Liver (tissue), 8 donors: ENCODE measurements at regions not wholly inside any gene's neighbourhood (a gene's known extent, or its start where the extent isn't known, plus 50 kb on each side); places are given as distances from the start of the nearest gene placed in this dataset.

Experiments
- DNase-seq: peaks from one replicate; pipeline ENCODE4 v3.0.0-alpha.2; 2017; ENCODE audit warnings: low spot score
- H3K27ac ChIP-seq, 2 donors: one replicate each; pipeline ENCODE4 v1.7.0; 2013; ENCODE audit warnings: inconsistent platforms in 2 of 2, low read length in 2 of 2, control low read depth in 1 of 2, low read depth in 1 of 2, mild to moderate bottlenecking in 1 of 2
- H3K27me3 ChIP-seq, 4 donors: one replicate each; pipeline versions ENCODE4 v1.6.1 to v1.7.0; 2013; ENCODE audit warnings: low read length in 3 of 4, inconsistent platforms in 1 of 4, mild to moderate bottlenecking in 1 of 4, moderate library complexity in 1 of 4; ENCODE audit not compliant: control insufficient read depth in 4 of 4, insufficient read depth in 4 of 4
- H3K36me3 ChIP-seq, 4 donors: one replicate each; pipeline versions ENCODE4 v1.6.1 to v1.7.0; 2013; ENCODE audit warnings: low read length in 3 of 4, mild to moderate bottlenecking in 3 of 4, low read depth in 1 of 4, moderate library complexity in 1 of 4; ENCODE audit not compliant: control insufficient read depth in 4 of 4, insufficient read depth in 3 of 4
- H3K4me1 ChIP-seq, 4 donors: one replicate each; pipeline versions ENCODE4 v1.6.1 to v1.7.0; 2013; ENCODE audit warnings: low read length in 3 of 4, mild to moderate bottlenecking in 3 of 4, moderate library complexity in 1 of 4; ENCODE audit not compliant: control insufficient read depth in 4 of 4, insufficient read depth in 4 of 4
- H3K4me3 ChIP-seq, 3 donors: one replicate each; pipeline versions ENCODE4 v1.6.1 to v1.7.0; 2013; ENCODE audit warnings: low read length in 3 of 3, control low read depth in 1 of 3, low read depth in 1 of 3, mild to moderate bottlenecking in 1 of 3
- H3K9ac ChIP-seq, 2 donors: one replicate each; pipeline ENCODE4 v1.7.0; 2013; ENCODE audit warnings: low read length in 2 of 2, mild to moderate bottlenecking in 2 of 2, moderate library complexity in 2 of 2, control low read depth in 1 of 2, low read depth in 1 of 2
- H3K9me3 ChIP-seq, 4 donors: one replicate each; pipeline versions ENCODE4 v1.6.1 to v1.7.0; 2013; ENCODE audit warnings: low read length in 3 of 4; ENCODE audit not compliant: control insufficient read depth in 4 of 4
- EGR1 ChIP-seq, 2 donors: IDR thresholded peaks; 2 replicates each; pipeline ENCODE4 v1.6.1; 2016 to 2018; ENCODE audit warnings: antibody characterized with exemption in 2 of 2, low read depth in 2 of 2
- FOXA1 ChIP-seq: IDR thresholded peaks from 2 replicates; pipeline ENCODE4 v1.6.1; 2016; ENCODE audit warnings: antibody characterized with exemption
- FOXA2 ChIP-seq: IDR thresholded peaks from 2 replicates; pipeline ENCODE4 v1.6.1; 2016; ENCODE audit warnings: antibody characterized with exemption
- GABPA ChIP-seq, 2 donors: IDR thresholded peaks in 1 of 2; conservative IDR thresholded peaks in 1 of 2; 2 replicates each; pipeline ENCODE4 v1.6.1; 2016; ENCODE audit warnings: antibody characterized with exemption in 2 of 2, mild to moderate bottlenecking in 1 of 2, moderate library complexity in 1 of 2
- HNF4A ChIP-seq, 2 donors: conservative IDR thresholded peaks; 2 replicates each; pipeline ENCODE4 v1.6.1; 2016; ENCODE audit warnings: antibody characterized with exemption in 2 of 2, mild to moderate bottlenecking in 2 of 2
- HNF4G ChIP-seq: IDR thresholded peaks from 2 replicates; pipeline ENCODE4 v1.6.1; 2016; ENCODE audit warnings: antibody characterized with exemption
- JUND ChIP-seq, 2 donors: IDR thresholded peaks; 2 replicates each; pipeline ENCODE4 v1.6.1; 2016; ENCODE audit warnings: antibody characterized with exemption in 2 of 2
- NR2F2 ChIP-seq: IDR thresholded peaks from 2 replicates; pipeline ENCODE4 v1.6.1; 2016; ENCODE audit warnings: antibody characterized with exemption
- RAD21 ChIP-seq, 2 donors: IDR thresholded peaks; 2 replicates each; pipeline ENCODE4 v1.6.1; 2016; ENCODE audit warnings: antibody characterized with exemption in 2 of 2, mild to moderate bottlenecking in 2 of 2
- RXRA ChIP-seq, 2 donors: IDR thresholded peaks; 2 replicates each; pipeline ENCODE4 v1.6.1; 2017 to 2018; ENCODE audit warnings: antibody characterized with exemption in 2 of 2, mild to moderate bottlenecking in 1 of 2
- SP1 ChIP-seq: IDR thresholded peaks from 2 replicates; pipeline ENCODE4 v1.6.1; 2018; ENCODE audit warnings: antibody characterized with exemption, mild to moderate bottlenecking
- TAF1 ChIP-seq: conservative IDR thresholded peaks from 2 replicates; pipeline ENCODE4 v1.6.1; 2016; ENCODE audit warnings: antibody characterized with exemption, mild to moderate bottlenecking
- YY1 ChIP-seq: IDR thresholded peaks from 2 replicates; pipeline ENCODE4 v1.6.1; 2016; ENCODE audit warnings: antibody characterized with exemption, mild to moderate bottlenecking
- WGBS: extraction: QIAGEN DNeasy Blood & Tissue Kit; methylation state at CpG from one replicate; pipeline ENCODE4 v1.1.7; 2013; 5-methylcytosine and 5-hydroxymethylcytosine counted together
- TF ChIP-seq, protein P1 (sequence below): IDR thresholded peaks from 2 replicates; pipeline ENCODE4 v1.6.1; 2016; ENCODE audit warnings: antibody characterized with exemption, mild to moderate bottlenecking
- TF ChIP-seq, protein P2 (sequence below): IDR thresholded peaks from 2 replicates; pipeline ENCODE4 v1.6.1; 2016; ENCODE audit warnings: antibody characterized with exemption
- TF ChIP-seq, protein P3 (sequence below): fragments of 150-350 bp; IDR thresholded peaks from 2 replicates; pipeline ENCODE4 v1.5.1; 2017; ENCODE audit warnings: improper control_type of control experiment, low read depth, low read length; ENCODE audit not compliant: missing input control
- TF ChIP-seq, protein P4 (sequence below): IDR thresholded peaks from 2 replicates; pipeline ENCODE4 v1.6.1; 2016; ENCODE audit warnings: antibody characterized with exemption
- TF ChIP-seq, protein P5 (sequence below): IDR thresholded peaks from 2 replicates; pipeline ENCODE4 v1.6.1; 2016; ENCODE audit warnings: antibody characterized with exemption
- donor health status: healthy.
- donor health status: healthy.
- donor health status: healthy.
- donor health status: healthy.
- donor health status: healthy.

DNA sequence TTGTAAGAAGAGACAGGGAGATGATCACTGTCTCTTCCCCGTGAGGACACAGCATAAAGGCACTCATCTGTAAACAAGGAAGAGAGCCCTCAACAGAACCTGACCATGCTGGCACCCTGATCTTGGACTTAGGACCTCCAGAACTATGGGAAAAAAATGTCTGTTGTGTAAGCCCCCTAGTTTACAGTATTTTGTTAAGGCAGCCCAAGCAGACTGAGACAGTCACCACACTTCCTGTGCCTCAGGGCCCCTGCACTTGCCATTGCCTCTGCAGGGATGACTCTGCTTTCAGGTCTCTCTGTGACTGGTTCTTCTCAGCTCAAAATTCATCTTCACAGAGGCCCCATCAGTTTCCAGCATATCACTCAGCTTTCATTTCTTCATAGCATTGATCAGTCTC, 372.1 kb downstream of the TLE1 start (continued):
- TF ChIP-seq, protein P1, sequence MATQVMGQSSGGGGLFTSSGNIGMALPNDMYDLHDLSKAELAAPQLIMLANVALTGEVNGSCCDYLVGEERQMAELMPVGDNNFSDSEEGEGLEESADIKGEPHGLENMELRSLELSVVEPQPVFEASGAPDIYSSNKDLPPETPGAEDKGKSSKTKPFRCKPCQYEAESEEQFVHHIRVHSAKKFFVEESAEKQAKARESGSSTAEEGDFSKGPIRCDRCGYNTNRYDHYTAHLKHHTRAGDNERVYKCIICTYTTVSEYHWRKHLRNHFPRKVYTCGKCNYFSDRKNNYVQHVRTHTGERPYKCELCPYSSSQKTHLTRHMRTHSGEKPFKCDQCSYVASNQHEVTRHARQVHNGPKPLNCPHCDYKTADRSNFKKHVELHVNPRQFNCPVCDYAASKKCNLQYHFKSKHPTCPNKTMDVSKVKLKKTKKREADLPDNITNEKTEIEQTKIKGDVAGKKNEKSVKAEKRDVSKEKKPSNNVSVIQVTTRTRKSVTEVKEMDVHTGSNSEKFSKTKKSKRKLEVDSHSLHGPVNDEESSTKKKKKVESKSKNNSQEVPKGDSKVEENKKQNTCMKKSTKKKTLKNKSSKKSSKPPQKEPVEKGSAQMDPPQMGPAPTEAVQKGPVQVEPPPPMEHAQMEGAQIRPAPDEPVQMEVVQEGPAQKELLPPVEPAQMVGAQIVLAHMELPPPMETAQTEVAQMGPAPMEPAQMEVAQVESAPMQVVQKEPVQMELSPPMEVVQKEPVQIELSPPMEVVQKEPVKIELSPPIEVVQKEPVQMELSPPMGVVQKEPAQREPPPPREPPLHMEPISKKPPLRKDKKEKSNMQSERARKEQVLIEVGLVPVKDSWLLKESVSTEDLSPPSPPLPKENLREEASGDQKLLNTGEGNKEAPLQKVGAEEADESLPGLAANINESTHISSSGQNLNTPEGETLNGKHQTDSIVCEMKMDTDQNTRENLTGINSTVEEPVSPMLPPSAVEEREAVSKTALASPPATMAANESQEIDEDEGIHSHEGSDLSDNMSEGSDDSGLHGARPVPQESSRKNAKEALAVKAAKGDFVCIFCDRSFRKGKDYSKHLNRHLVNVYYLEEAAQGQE: no peak
- TF ChIP-seq SP1: no peak
- TF ChIP-seq, protein P2, sequence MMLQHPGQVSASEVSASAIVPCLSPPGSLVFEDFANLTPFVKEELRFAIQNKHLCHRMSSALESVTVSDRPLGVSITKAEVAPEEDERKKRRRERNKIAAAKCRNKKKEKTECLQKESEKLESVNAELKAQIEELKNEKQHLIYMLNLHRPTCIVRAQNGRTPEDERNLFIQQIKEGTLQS: no peak
- TF ChIP-seq RXRA (IDR thresholded peaks at IDR 0.05): no peak
- TF ChIP-seq EGR1 (IDR thresholded peaks at IDR 0.05; ENCODE audit: low read depth in 2 of 2): no peak
- TF ChIP-seq HNF4G: no peak

DNA sequence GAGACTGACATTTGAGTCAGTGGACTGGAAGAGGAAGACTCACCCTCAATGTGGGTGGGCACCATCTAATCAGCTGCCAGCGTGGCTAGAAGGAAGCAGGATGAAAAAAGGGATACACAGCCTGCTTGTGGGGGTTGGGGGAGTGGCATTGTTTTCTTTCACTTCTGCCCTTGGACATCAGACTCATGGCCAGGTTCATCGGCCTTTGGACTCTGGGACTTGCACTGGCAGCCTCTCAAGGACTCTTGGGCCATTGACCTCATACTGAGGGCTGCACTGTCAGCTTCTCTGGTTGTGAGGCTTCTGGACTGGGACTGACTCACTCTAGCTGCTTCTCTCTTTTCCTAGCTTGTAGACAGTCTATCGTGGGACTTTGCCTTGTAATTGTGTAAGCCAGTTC, 374.9 kb downstream of the TLE1 start:
- peak overlapping the region in 1 of 2 donors; percentile 38 for H3K27ac ChIP-seq
- WGBS: 22% methylated on average over 3 of the region's 3 CpGs
- no peaks in the 10 kb centered on the region for H3K36me3 ChIP-seq
- H3K9me3 ChIP-seq: no peaks in the 10 kb centered on the region
- TF ChIP-seq NR2F2 (peak; percentile 98), JUND (IDR thresholded peaks at IDR 0.05) (peak; percentile 88 to 90), HNF4G (peak; percentile 100), FOXA2 (peak; percentile 45), GABPA (IDR thresholded peaks at IDR 0.05 in 1 of 2, conservative IDR thresholded peaks at IDR 0.05 in 1 of 2) (no peak), EGR1 (IDR thresholded peaks at IDR 0.05; ENCODE audit: low read depth in 2 of 2) (peak in 1 of 2 donors; percentile 38), YY1 (peak; percentile 40), HNF4A (conservative IDR thresholded peaks at IDR 0.05) (peak; percentile 100), SP1 (peak; percentile 95), FOXA1 (no peak), RXRA (IDR thresholded peaks at IDR 0.05) (peak; percentile 99 to 100), TAF1 (no peak), RAD21 (IDR thresholded peaks at IDR 0.05) (peak; percentile 62 to 76)
- TF ChIP-seq, protein P2: peak; percentile 75
- TF ChIP-seq, protein P1: peak; percentile 20
- TF ChIP-seq, protein P3, sequence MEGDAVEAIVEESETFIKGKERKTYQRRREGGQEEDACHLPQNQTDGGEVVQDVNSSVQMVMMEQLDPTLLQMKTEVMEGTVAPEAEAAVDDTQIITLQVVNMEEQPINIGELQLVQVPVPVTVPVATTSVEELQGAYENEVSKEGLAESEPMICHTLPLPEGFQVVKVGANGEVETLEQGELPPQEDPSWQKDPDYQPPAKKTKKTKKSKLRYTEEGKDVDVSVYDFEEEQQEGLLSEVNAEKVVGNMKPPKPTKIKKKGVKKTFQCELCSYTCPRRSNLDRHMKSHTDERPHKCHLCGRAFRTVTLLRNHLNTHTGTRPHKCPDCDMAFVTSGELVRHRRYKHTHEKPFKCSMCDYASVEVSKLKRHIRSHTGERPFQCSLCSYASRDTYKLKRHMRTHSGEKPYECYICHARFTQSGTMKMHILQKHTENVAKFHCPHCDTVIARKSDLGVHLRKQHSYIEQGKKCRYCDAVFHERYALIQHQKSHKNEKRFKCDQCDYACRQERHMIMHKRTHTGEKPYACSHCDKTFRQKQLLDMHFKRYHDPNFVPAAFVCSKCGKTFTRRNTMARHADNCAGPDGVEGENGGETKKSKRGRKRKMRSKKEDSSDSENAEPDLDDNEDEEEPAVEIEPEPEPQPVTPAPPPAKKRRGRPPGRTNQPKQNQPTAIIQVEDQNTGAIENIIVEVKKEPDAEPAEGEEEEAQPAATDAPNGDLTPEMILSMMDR: no peak
- TF ChIP-seq, protein P4, sequence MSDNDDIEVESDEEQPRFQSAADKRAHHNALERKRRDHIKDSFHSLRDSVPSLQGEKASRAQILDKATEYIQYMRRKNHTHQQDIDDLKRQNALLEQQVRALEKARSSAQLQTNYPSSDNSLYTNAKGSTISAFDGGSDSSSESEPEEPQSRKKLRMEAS: peak; percentile 83
- TF ChIP-seq, protein P5, sequence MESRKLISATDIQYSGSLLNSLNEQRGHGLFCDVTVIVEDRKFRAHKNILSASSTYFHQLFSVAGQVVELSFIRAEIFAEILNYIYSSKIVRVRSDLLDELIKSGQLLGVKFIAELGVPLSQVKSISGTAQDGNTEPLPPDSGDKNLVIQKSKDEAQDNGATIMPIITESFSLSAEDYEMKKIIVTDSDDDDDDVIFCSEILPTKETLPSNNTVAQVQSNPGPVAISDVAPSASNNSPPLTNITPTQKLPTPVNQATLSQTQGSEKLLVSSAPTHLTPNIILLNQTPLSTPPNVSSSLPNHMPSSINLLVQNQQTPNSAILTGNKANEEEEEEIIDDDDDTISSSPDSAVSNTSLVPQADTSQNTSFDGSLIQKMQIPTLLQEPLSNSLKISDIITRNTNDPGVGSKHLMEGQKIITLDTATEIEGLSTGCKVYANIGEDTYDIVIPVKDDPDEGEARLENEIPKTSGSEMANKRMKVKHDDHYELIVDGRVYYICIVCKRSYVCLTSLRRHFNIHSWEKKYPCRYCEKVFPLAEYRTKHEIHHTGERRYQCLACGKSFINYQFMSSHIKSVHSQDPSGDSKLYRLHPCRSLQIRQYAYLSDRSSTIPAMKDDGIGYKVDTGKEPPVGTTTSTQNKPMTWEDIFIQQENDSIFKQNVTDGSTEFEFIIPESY: peak; percentile 50
- no peak for DNase-seq
- H3K27me3 ChIP-seq: no peaks in the 10 kb centered on the region
- no peak overlapping the region for H3K4me3 ChIP-seq
- no peak overlapping the region for H3K9ac ChIP-seq
- H3K4me1 ChIP-seq: peaks cover 2 to 8% (median 6%) of the 10 kb centered on the region in 4 donors
